MM.1S (cell line): ENCODE measurements at regions not wholly inside any gene's neighbourhood (a gene's known extent, or its start where the extent isn't known, plus 50 kb on each side); places are given as distances from the start of the nearest gene placed in this dataset.

Source experiments
- DNase-seq: peaks from one replicate; pipeline ENCODE4 v3.0.0-alpha.2; 2015
- H2AFZ ChIP-seq: fragments of 300-600 bp; sonication (generic); 2 replicates; pipeline ENCODE4 v1.6.0; 2016; ENCODE audit warnings: antibody characterized with exemption, low read length
- H3F3A ChIP-seq: fragments of 300-600 bp; sonication (generic); 2 replicates; pipeline ENCODE4 v1.6.1; 2016; ENCODE audit warnings: mild to moderate bottlenecking, antibody characterized with exemption, low read length, moderate library complexity, mixed read lengths; ENCODE audit not compliant: insufficient read depth
- H3K27ac ChIP-seq: fragments of 300-600 bp; sonication (generic); 2 replicates; pipeline ENCODE4 v1.5.1; 2016; ENCODE audit warnings: mild to moderate bottlenecking, low read length
- H3K27me3 ChIP-seq: fragments of 300-600 bp; sonication (generic); replicated peaks from 2 replicates; pipeline ENCODE4 v1.6.0; 2016; ENCODE audit warnings: low read length; ENCODE audit not compliant: insufficient read depth
- H3K36me3 ChIP-seq: fragments of 300-600 bp; sonication (generic); replicated peaks from 2 replicates; pipeline ENCODE4 v1.6.1; 2016; ENCODE audit warnings: mild to moderate bottlenecking, low read length, mixed read lengths; ENCODE audit not compliant: insufficient read depth
- H3K4me1 ChIP-seq: fragments of 300-600 bp; sonication (generic); 2 replicates; pipeline ENCODE4 v1.6.1; 2016; ENCODE audit warnings: low read length, mixed read lengths
- H3K4me2 ChIP-seq: fragments of 300-600 bp; sonication (generic); 2 replicates; pipeline ENCODE4 v1.6.0; 2016; ENCODE audit warnings: low read depth, low read length
- H3K4me3 ChIP-seq: fragments of 300-600 bp; sonication (generic); 2 replicates; pipeline ENCODE4 v1.5.1; 2016; ENCODE audit warnings: low read length, mixed read lengths
- H3K79me2 ChIP-seq: fragments of 300-600 bp; sonication (generic); 2 replicates; pipeline ENCODE4 v1.6.1; 2016; ENCODE audit warnings: mixed run types, low read length, mixed read lengths
- H3K9ac ChIP-seq: fragments of 300-600 bp; sonication (generic); 2 replicates; pipeline ENCODE4 v1.6.1; 2016; ENCODE audit warnings: low read length, mixed read lengths
- H3K9me2 ChIP-seq: fragments of 300-600 bp; sonication (generic); replicated peaks from 2 replicates; pipeline ENCODE4 v1.6.1; 2016; ENCODE audit warnings: mild to moderate bottlenecking, low read length, mixed read lengths; ENCODE audit not compliant: insufficient read depth
- H3K9me3 ChIP-seq: fragments of 300-600 bp; sonication (generic); replicated peaks from 2 replicates; pipeline ENCODE4 v1.6.1; 2016; ENCODE audit warnings: mild to moderate bottlenecking, low read length, mixed read lengths; ENCODE audit not compliant: insufficient read depth
- H4K20me1 ChIP-seq: fragments of 300-600 bp; sonication (generic); 2 replicates; pipeline ENCODE4 v1.6.1; 2016; ENCODE audit warnings: mild to moderate bottlenecking, low read length, moderate library complexity, mixed read lengths; ENCODE audit not compliant: insufficient read depth
- EZH2 ChIP-seq: fragments of 300-600 bp; sonication (generic); optimal IDR thresholded peaks from 2 replicates; pipeline ENCODE3; 2017; ENCODE audit warnings: low read depth, mild to moderate bottlenecking, antibody characterized with exemption, low read length, mixed read lengths
- EZH2phosphoT487 ChIP-seq: fragments of 300-600 bp; sonication (generic); IDR thresholded peaks from 2 replicates; pipeline ENCODE4 v1.6.1; 2018; ENCODE audit warnings: antibody characterized with exemption, low read length
- TF ChIP-seq, protein P1 (sequence below): fragments of 300-600 bp; sonication (generic); IDR thresholded peaks from 2 replicates; pipeline ENCODE4 v1.5.1; 2016; ENCODE audit warnings: antibody characterized with exemption, low read length, mixed read lengths

DNA sequence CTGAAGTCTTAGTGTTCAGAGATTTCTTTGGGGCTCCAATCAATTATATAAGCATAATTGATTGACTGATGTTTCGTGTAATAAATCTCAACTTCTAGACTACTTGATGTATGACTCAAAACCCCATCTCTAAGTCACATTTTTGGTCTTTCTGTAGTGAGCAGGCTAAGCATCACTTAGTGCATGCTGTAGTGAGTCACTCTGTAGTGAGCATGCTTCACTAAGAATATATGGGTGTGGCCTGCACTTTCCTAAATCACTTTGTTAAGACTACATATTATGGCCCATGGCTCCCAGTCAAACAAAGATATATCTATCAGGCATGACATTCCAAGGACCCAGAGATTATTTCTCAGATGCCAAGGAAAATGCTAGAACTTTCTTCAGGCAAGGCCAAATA, 909.4 kb upstream of the LRFN5 start:
- Histone ChIP-seq H4K20me1 (no peaks in the 10 kb centered on the region), H3K27me3 (no peaks in the 10 kb centered on the region), H2AFZ (no peak overlapping the region), H3K4me1 (no peaks in the 10 kb centered on the region), H3K4me3 (no peak overlapping the region), H3K79me2 (no peaks in the 10 kb centered on the region), H3K9me2 (no peaks in the 10 kb centered on the region), H3K4me2 (no peak overlapping the region), H3K27ac (no peak overlapping the region), H3K9me3 (no peaks in the 10 kb centered on the region), H3F3A (no peaks in the 10 kb centered on the region), H3K36me3 (no peaks in the 10 kb centered on the region), H3K9ac (no peak overlapping the region)
- no peak for DNase-seq
- TF ChIP-seq EZH2phosphoT487 (no peak), EZH2 (no peak)
- TF ChIP-seq, protein P1, sequence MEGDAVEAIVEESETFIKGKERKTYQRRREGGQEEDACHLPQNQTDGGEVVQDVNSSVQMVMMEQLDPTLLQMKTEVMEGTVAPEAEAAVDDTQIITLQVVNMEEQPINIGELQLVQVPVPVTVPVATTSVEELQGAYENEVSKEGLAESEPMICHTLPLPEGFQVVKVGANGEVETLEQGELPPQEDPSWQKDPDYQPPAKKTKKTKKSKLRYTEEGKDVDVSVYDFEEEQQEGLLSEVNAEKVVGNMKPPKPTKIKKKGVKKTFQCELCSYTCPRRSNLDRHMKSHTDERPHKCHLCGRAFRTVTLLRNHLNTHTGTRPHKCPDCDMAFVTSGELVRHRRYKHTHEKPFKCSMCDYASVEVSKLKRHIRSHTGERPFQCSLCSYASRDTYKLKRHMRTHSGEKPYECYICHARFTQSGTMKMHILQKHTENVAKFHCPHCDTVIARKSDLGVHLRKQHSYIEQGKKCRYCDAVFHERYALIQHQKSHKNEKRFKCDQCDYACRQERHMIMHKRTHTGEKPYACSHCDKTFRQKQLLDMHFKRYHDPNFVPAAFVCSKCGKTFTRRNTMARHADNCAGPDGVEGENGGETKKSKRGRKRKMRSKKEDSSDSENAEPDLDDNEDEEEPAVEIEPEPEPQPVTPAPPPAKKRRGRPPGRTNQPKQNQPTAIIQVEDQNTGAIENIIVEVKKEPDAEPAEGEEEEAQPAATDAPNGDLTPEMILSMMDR, result no peak

DNA sequence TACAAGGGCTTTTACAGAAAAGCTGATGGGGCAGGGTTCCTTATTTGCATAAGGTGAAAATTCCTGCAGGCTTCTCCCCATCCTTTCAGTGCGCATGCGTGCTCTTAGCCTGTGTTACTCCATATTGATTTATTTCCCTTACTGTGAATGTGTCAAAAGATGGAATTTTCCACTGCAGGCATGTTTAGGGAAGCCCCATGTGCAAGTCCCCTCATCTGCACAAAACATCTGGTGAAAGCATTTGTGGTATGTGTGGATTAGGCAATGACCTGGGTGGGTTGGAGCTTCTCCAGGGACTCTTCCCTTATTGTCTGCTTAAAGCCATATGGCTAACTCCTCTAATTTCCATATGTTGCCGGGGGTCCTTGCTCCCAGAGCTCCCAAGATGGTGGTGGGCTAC, 912.7 kb upstream of the LRFN5 start:
- H3K9me3 ChIP-seq, result no peaks in the 10 kb centered on the region
- no peak for DNase-seq
- H3K4me2 ChIP-seq, result no peak overlapping the region
- H3F3A ChIP-seq, result no peaks in the 10 kb centered on the region
- TF ChIP-seq, protein P1, result no peak
- TF ChIP-seq EZH2phosphoT487 (no peak), EZH2 (no peak)
- H3K27me3 ChIP-seq, result no peaks in the 10 kb centered on the region
- no peaks in the 10 kb centered on the region for H3K4me1 ChIP-seq
- H3K36me3 ChIP-seq, result no peaks in the 10 kb centered on the region
- no peaks in the 10 kb centered on the region for H3K9me2 ChIP-seq
- no peaks in the 10 kb centered on the region for H3K79me2 ChIP-seq
- H4K20me1 ChIP-seq, result no peaks in the 10 kb centered on the region
- no peak overlapping the region for H3K4me3 ChIP-seq
- H3K9ac ChIP-seq, result no peak overlapping the region
- H2AFZ ChIP-seq, result no peak overlapping the region
- no peak overlapping the region for H3K27ac ChIP-seq

DNA sequence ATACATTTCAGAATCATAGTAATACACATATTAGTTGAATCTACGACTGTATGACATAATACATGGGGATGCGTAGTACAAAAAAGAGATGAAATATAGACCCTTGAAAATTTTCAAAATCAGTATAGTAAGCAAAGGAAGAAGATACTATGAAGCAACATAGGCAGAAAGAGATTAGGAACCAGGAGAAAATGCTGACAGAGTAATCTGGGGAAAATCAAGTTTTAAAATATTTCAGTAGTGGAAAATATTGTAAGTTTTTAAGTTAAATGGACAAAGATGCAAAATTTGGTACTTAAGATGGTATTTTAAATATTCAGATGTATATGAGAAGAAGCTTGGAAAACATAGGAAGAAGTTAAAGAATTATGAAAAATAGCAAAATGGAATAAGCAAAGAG, 915.6 kb upstream of the LRFN5 start:
- no peak for TF ChIP-seq EZH2
- TF ChIP-seq EZH2phosphoT487, result no peak
- TF ChIP-seq, protein P1, result no peak
- Histone ChIP-seq H3K9me3 (no peaks in the 10 kb centered on the region), H3K79me2 (no peaks in the 10 kb centered on the region)

More for the DNA sequence above, 915.6 kb upstream of the LRFN5 start:
- no peak overlapping the region for H2AFZ ChIP-seq
- no peak for DNase-seq
- H3F3A ChIP-seq, result no peaks in the 10 kb centered on the region
- no peaks in the 10 kb centered on the region for H4K20me1 ChIP-seq
- H3K9me2 ChIP-seq, result no peaks in the 10 kb centered on the region
- no peak overlapping the region for H3K9ac ChIP-seq
- H3K4me2 ChIP-seq, result no peak overlapping the region
- H3K36me3 ChIP-seq, result no peaks in the 10 kb centered on the region
- H3K27me3 ChIP-seq, result no peaks in the 10 kb centered on the region
- H3K4me3 ChIP-seq, result no peak overlapping the region
- no peak overlapping the region for H3K27ac ChIP-seq
- no peaks in the 10 kb centered on the region for H3K4me1 ChIP-seq
